PC-3 (cell line): ENCODE measurements at regions not wholly inside any gene's neighbourhood (a gene's known extent, or its start where the extent isn't known, plus 50 kb on each side); places are given as distances from the start of the nearest gene placed in this dataset.

Source experiments
- CTCF ChIP-seq: fragments of 300-600 bp; sonication (generic); conservative IDR thresholded peaks from 2 replicates; pipeline ENCODE4 v1.5.1; 2017; ENCODE audit warnings: antibody characterized with exemption, low read depth, mild to moderate bottlenecking, low read length
- EZH2 ChIP-seq: fragments of 300-600 bp; sonication (generic); IDR thresholded peaks from one replicate; pipeline ENCODE4 v1.6.1; 2017; ENCODE audit warnings: antibody characterized with exemption, mild to moderate bottlenecking, low read length; ENCODE audit not compliant: unreplicated experiment

DNA sequence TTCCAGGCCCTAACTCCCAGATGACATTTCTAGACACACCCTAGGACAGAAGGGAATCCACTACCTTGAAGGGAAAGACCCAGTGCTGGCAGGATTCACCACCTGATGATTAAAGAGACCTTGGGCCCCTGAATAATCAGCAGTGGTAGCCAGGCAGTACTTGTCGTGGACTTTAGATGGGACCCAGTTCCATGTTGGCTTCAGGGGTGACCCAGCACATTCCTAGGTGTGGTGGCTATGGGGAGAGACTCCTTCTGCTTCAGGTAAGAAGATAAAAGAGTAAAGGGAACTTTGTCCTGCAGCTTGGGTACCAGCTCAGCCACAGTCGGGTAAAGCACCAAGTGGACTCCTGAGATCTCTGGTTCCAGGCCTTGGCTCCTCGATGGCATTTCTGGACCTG lies 131.8 kb upstream of the S100G start:
- no peak for TF ChIP-seq CTCF
- no peak for TF ChIP-seq EZH2
